ENCODE measurements at regions not wholly inside any gene's neighbourhood (a gene's known extent, or its start where the extent isn't known, plus 50 kb on each side); places are given as distances from the start of the nearest gene placed in this dataset.

- TF ChIP-seq, protein P1, sequence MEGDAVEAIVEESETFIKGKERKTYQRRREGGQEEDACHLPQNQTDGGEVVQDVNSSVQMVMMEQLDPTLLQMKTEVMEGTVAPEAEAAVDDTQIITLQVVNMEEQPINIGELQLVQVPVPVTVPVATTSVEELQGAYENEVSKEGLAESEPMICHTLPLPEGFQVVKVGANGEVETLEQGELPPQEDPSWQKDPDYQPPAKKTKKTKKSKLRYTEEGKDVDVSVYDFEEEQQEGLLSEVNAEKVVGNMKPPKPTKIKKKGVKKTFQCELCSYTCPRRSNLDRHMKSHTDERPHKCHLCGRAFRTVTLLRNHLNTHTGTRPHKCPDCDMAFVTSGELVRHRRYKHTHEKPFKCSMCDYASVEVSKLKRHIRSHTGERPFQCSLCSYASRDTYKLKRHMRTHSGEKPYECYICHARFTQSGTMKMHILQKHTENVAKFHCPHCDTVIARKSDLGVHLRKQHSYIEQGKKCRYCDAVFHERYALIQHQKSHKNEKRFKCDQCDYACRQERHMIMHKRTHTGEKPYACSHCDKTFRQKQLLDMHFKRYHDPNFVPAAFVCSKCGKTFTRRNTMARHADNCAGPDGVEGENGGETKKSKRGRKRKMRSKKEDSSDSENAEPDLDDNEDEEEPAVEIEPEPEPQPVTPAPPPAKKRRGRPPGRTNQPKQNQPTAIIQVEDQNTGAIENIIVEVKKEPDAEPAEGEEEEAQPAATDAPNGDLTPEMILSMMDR (IDR thresholded peaks at IDR 0.05; ENCODE audit: low read length): no peak
- TF ChIP-seq EZH2phosphoT487 (IDR thresholded peaks at IDR 0.05; ENCODE audit: low read length) (no peak), EZH2 (optimal IDR thresholded peaks at IDR 0.05; ENCODE audit: low read depth, low read length) (no peak)
These were observed 61.0 kb upstream of the PPFIA2 start for GRCh38 chr12:81819991-81820633.

Data from MM.1S (cell line).